Prostate gland (tissue), 2 donors: ENCODE measurements at regions not wholly inside any gene's neighbourhood (a gene's known extent, or its start where the extent isn't known, plus 50 kb on each side); places are given as distances from the start of the nearest gene placed in this dataset.

ENCODE experiments used
- CTCF ChIP-seq, 4 experiments: fragments of 200-600 bp in 2 of 4; fragments of 450-650 bp in 2 of 4; sonication (generic) in 2 of 4; IDR thresholded peaks; 1 replicate in 3 of 4; 2 replicates in 1 of 4; pipeline ENCODE4 v1.5.1; 2016 to 2019; ENCODE audit warnings: antibody characterized with exemption in 4 of 4, mild to moderate bottlenecking in 2 of 4, moderate library complexity in 2 of 4
- POLR2AphosphoS5 ChIP-seq: sonication (generic); formaldehyde crosslinking; IDR thresholded peaks from one replicate; pipeline ENCODE4 v1.6.1; 2017; ENCODE audit warnings: antibody characterized with exemption

GRCh38 chr18:34299828-34300227 lies 75.1 kb upstream of the NOL4 start:
- TF ChIP-seq POLR2AphosphoS5: no peak
- TF ChIP-seq CTCF (IDR thresholded peaks at IDR 0.05): no peak
